H1 (cell line): ENCODE measurements at regions not wholly inside any gene's neighbourhood (a gene's known extent, or its start where the extent isn't known, plus 50 kb on each side); places are given as distances from the start of the nearest gene placed in this dataset.

Experiments
- GABPA ChIP-seq: IDR thresholded peaks from 2 replicates; pipeline ENCODE4 v1.6.1; 2011; ENCODE audit warnings: mild to moderate bottlenecking, low read length, moderate library complexity, borderline replicate concordance; ENCODE audit not compliant: insufficient read depth
- POLR2AphosphoS5 ChIP-seq: IDR thresholded peaks from 2 replicates; pipeline ENCODE4 v1.6.1; 2011; ENCODE audit warnings: low read depth, low read length
- POU5F1 ChIP-seq: IDR thresholded peaks from 2 replicates; pipeline ENCODE4 v1.6.1; 2011; ENCODE audit warnings: low read depth, mild to moderate bottlenecking, low read length, moderate library complexity
- TAF1 ChIP-seq: IDR thresholded peaks from 2 replicates; pipeline ENCODE4 v1.6.1; 2011; ENCODE audit warnings: mild to moderate bottlenecking, low read depth, low read length
- ZNF274 ChIP-seq: IDR thresholded peaks from 2 replicates; pipeline ENCODE4 v1.7.0; 2012; ENCODE audit warnings: low read length, borderline replicate concordance; ENCODE audit errors: extremely low read depth
- TF ChIP-seq, protein P1 (sequence below), 3 experiments: IDR thresholded peaks; 1 replicate in 2 of 3; 2 replicates in 1 of 3; pipeline versions ENCODE4 v1.5.1 to v1.6.1; 2011; ENCODE audit warnings: low read length in 3 of 3, mild to moderate bottlenecking in 3 of 3, inconsistent platforms in 2 of 3, low read depth in 1 of 3, moderate library complexity in 1 of 3; ENCODE audit not compliant: insufficient read depth in 1 of 3; ENCODE audit errors: control extremely low read depth in 1 of 3
- TF ChIP-seq, protein P2 (sequence below): IDR thresholded peaks from 2 replicates; pipeline ENCODE4 v1.6.1; 2012; ENCODE audit warnings: inconsistent platforms

DNA sequence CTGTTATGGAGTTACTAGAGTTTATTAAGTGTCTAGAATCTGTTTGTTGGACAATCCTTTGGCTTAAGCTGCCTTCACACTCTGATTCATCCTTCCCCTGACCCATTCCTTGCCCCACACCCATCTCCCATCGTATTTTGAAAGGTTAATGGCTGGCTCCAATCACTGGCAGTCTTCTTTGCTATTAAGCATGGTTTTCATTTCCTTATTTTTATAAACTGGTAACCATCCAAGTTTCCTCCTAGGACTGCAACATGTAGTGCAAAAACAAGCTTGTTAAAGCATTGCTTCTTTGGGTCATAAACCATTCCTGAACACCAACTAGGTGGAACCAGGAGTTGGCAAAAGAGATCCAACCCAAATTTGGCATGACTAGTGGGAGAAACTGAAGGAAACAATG is 148.4 kb downstream of the DTWD1 start:
- TF ChIP-seq, protein P1, sequence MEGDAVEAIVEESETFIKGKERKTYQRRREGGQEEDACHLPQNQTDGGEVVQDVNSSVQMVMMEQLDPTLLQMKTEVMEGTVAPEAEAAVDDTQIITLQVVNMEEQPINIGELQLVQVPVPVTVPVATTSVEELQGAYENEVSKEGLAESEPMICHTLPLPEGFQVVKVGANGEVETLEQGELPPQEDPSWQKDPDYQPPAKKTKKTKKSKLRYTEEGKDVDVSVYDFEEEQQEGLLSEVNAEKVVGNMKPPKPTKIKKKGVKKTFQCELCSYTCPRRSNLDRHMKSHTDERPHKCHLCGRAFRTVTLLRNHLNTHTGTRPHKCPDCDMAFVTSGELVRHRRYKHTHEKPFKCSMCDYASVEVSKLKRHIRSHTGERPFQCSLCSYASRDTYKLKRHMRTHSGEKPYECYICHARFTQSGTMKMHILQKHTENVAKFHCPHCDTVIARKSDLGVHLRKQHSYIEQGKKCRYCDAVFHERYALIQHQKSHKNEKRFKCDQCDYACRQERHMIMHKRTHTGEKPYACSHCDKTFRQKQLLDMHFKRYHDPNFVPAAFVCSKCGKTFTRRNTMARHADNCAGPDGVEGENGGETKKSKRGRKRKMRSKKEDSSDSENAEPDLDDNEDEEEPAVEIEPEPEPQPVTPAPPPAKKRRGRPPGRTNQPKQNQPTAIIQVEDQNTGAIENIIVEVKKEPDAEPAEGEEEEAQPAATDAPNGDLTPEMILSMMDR (IDR thresholded peaks at IDR 0.05; ENCODE audit: control extremely low read depth in 1 of 3, insufficient read depth in 1 of 3, low read depth in 1 of 3, low read length in 3 of 3), result no peak
- TF ChIP-seq POU5F1 (no peak), POLR2AphosphoS5 (no peak), GABPA (no peak), TAF1 (no peak), ZNF274 (no peak)
- TF ChIP-seq, protein P2, sequence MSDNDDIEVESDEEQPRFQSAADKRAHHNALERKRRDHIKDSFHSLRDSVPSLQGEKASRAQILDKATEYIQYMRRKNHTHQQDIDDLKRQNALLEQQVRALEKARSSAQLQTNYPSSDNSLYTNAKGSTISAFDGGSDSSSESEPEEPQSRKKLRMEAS, result no peak
